Parathyroid adenoma (tissue), 2 donors: ENCODE measurements at regions not wholly inside any gene's neighbourhood (a gene's known extent, or its start where the extent isn't known, plus 50 kb on each side); places are given as distances from the start of the nearest gene placed in this dataset.

Source experiments
- H2AFZ ChIP-seq: fragments of 300-600 bp; sonication (generic); one replicate; pipeline ENCODE4 v1.7.0; 2017; ENCODE audit warnings: antibody characterized with exemption, mild to moderate bottlenecking
- H3K27ac ChIP-seq: fragments of 300-600 bp; sonication (generic); one replicate; pipeline ENCODE4 v1.7.0; 2017
- H3K27me3 ChIP-seq: fragments of 300-600 bp; sonication (generic); one replicate; pipeline ENCODE4 v1.7.0; 2017; ENCODE audit warnings: low read length; ENCODE audit not compliant: control insufficient read depth, insufficient read depth
- H3K36me3 ChIP-seq: fragments of 300-600 bp; sonication (generic); one replicate; pipeline ENCODE4 v1.7.0; 2017; ENCODE audit warnings: low read length; ENCODE audit not compliant: control insufficient read depth, insufficient read depth
- H3K4me1 ChIP-seq: fragments of 300-600 bp; sonication (generic); one replicate; pipeline ENCODE4 v1.7.0; 2017; ENCODE audit warnings: control low read depth
- H3K4me2 ChIP-seq: fragments of 300-600 bp; sonication (generic); one replicate; pipeline ENCODE4 v1.7.0; 2017; ENCODE audit warnings: low read length
- H3K4me3 ChIP-seq: fragments of 300-600 bp; sonication (generic); one replicate; pipeline ENCODE4 v1.7.0; 2017; ENCODE audit warnings: low read depth, low read length
- H3K79me2 ChIP-seq: fragments of 300-600 bp; sonication (generic); one replicate; pipeline ENCODE4 v1.7.0; 2017; ENCODE audit warnings: control low read depth
- H3K9ac ChIP-seq: fragments of 300-600 bp; sonication (generic); one replicate; pipeline ENCODE4 v1.7.0; 2017; ENCODE audit warnings: mild to moderate bottlenecking
- H3K9me3 ChIP-seq: fragments of 300-600 bp; sonication (generic); one replicate; pipeline ENCODE4 v1.7.0; 2017; ENCODE audit warnings: low read length; ENCODE audit not compliant: control insufficient read depth
- CTCF ChIP-seq: fragments of 300-600 bp; sonication (generic); IDR thresholded peaks from one replicate; pipeline ENCODE4 v1.7.0; 2017; ENCODE audit warnings: antibody characterized with exemption, mild to moderate bottlenecking
- donor health status: primary hyperparathyroidism.

- Histone ChIP-seq H3K27me3 (no peaks in the 10 kb centered on the region), H3K9ac (no peak overlapping the region), H3K9me3 (no peaks in the 10 kb centered on the region), H3K4me2 (no peak overlapping the region), H2AFZ (no peak overlapping the region), H3K4me3 (no peak overlapping the region), H3K4me1 (no peaks in the 10 kb centered on the region), H3K36me3 (no peaks in the 10 kb centered on the region), H3K27ac (no peak overlapping the region), H3K79me2 (no peaks in the 10 kb centered on the region)
- TF ChIP-seq CTCF: no peak
Measured at GRCh38 chr6:95117236-95117635, 460.1 kb upstream of the MANEA start.

GRCh38 chr6:95119927-95120326 is 457.4 kb upstream of the MANEA start:
- TF ChIP-seq CTCF: no peak

GRCh38 chr6:95120984-95121383 is 456.4 kb upstream of the MANEA start:
- TF ChIP-seq CTCF: no peak
- no peak overlapping the region for H3K9ac ChIP-seq

More at GRCh38 chr6:95119927-95120326, 457.4 kb upstream of the MANEA start:
- no peaks in the 10 kb centered on the region for H3K36me3 ChIP-seq
- no peaks in the 10 kb centered on the region for H3K4me1 ChIP-seq
- H3K9me3 ChIP-seq: no peaks in the 10 kb centered on the region
- no peak overlapping the region for H3K27ac ChIP-seq
- no peaks in the 10 kb centered on the region for H3K27me3 ChIP-seq
- H3K9ac ChIP-seq: no peak overlapping the region
- H2AFZ ChIP-seq: no peak overlapping the region
- H3K79me2 ChIP-seq: no peaks in the 10 kb centered on the region
- H3K4me2 ChIP-seq: no peak overlapping the region
- H3K4me3 ChIP-seq: no peak overlapping the region

GRCh38 chr6:95127261-95127660 is 450.1 kb upstream of the MANEA start:
- no peaks in the 10 kb centered on the region for H3K9me3 ChIP-seq
- H3K4me1 ChIP-seq: no peaks in the 10 kb centered on the region
- H3K79me2 ChIP-seq: no peaks in the 10 kb centered on the region
- H2AFZ ChIP-seq: no peak overlapping the region
- H3K4me3 ChIP-seq: no peak overlapping the region
- H3K9ac ChIP-seq: no peak overlapping the region
- TF ChIP-seq CTCF: no peak
- no peaks in the 10 kb centered on the region for H3K27me3 ChIP-seq
- no peak overlapping the region for H3K27ac ChIP-seq
- H3K36me3 ChIP-seq: no peaks in the 10 kb centered on the region
- H3K4me2 ChIP-seq: no peak overlapping the region

More at GRCh38 chr6:95120984-95121383, 456.4 kb upstream of the MANEA start:
- Histone ChIP-seq H3K79me2 (no peaks in the 10 kb centered on the region), H3K27me3 (no peaks in the 10 kb centered on the region), H3K4me1 (no peaks in the 10 kb centered on the region), H3K4me2 (no peak overlapping the region), H3K9me3 (no peaks in the 10 kb centered on the region), H3K36me3 (no peaks in the 10 kb centered on the region), H3K4me3 (no peak overlapping the region), H2AFZ (no peak overlapping the region), H3K27ac (no peak overlapping the region)

- H2AFZ ChIP-seq: no peak overlapping the region
- no peaks in the 10 kb centered on the region for H3K36me3 ChIP-seq
- no peaks in the 10 kb centered on the region for H3K27me3 ChIP-seq
- no peak overlapping the region for H3K27ac ChIP-seq
- H3K9me3 ChIP-seq: no peaks in the 10 kb centered on the region
- TF ChIP-seq CTCF: no peak
- no peak overlapping the region for H3K9ac ChIP-seq
- no peak overlapping the region for H3K4me3 ChIP-seq
- no peaks in the 10 kb centered on the region for H3K4me1 ChIP-seq
- H3K4me2 ChIP-seq: no peak overlapping the region
- no peaks in the 10 kb centered on the region for H3K79me2 ChIP-seq
Measured at GRCh38 chr6:95128439-95128838, 448.9 kb upstream of the MANEA start.
